ENCODE measurements at regions not wholly inside any gene's neighbourhood (a gene's known extent, or its start where the extent isn't known, plus 50 kb on each side); places are given as distances from the start of the nearest gene placed in this dataset.

- no peak for TF ChIP-seq EZH2 (IDR thresholded peaks at IDR 0.05; ENCODE audit: insufficient read depth, low read length)
- TF ChIP-seq, protein P1, sequence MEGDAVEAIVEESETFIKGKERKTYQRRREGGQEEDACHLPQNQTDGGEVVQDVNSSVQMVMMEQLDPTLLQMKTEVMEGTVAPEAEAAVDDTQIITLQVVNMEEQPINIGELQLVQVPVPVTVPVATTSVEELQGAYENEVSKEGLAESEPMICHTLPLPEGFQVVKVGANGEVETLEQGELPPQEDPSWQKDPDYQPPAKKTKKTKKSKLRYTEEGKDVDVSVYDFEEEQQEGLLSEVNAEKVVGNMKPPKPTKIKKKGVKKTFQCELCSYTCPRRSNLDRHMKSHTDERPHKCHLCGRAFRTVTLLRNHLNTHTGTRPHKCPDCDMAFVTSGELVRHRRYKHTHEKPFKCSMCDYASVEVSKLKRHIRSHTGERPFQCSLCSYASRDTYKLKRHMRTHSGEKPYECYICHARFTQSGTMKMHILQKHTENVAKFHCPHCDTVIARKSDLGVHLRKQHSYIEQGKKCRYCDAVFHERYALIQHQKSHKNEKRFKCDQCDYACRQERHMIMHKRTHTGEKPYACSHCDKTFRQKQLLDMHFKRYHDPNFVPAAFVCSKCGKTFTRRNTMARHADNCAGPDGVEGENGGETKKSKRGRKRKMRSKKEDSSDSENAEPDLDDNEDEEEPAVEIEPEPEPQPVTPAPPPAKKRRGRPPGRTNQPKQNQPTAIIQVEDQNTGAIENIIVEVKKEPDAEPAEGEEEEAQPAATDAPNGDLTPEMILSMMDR (IDR thresholded peaks at IDR 0.05; ENCODE audit: insufficient read depth, low read depth, low read length): no peak
Measured at GRCh38 chr5:98656796-98657195, 116.7 kb upstream of the RGMB start.
